Heart left ventricle (tissue), 16 donors: ENCODE measurements at regions not wholly inside any gene's neighbourhood (a gene's known extent, or its start where the extent isn't known, plus 50 kb on each side); places are given as distances from the start of the nearest gene placed in this dataset.

ENCODE experiments used
- ATAC-seq, 4 donors: fragments of 200-7000 bp; cut with Tn5 transposase; one replicate each; pipeline ENCODE4 v1.9.1; 2020 to 2022; ENCODE audit warnings: moderate library complexity in 4 of 4, mild to moderate bottlenecking in 3 of 4, moderate number of reproducible peaks in 1 of 4
- DNase-seq, 5 donors: peaks; one replicate each; pipeline ENCODE4 v3.0.0-alpha.2; 2020
- H3K27ac ChIP-seq, 12 donors: fragments of 200-600 bp; sonication (generic) in 4 of 12; one replicate each; pipeline versions ENCODE4 v1.5.0 to v1.8.0; 2016 to 2022; ENCODE audit warnings: mild to moderate bottlenecking in 2 of 12
- H3K27me3 ChIP-seq, 9 donors: fragments of 200-600 bp; sonication (generic) in 2 of 9; one replicate each; pipeline versions ENCODE4 v1.5.1 to v1.8.0; 2016 to 2022; ENCODE audit warnings: mild to moderate bottlenecking in 3 of 9
- H3K36me3 ChIP-seq, 9 donors: fragments of 200-600 bp; sonication (generic) in 2 of 9; one replicate each; pipeline versions ENCODE4 v1.5.0 to v1.8.0; 2018 to 2022; ENCODE audit warnings: mild to moderate bottlenecking in 2 of 9
- H3K4me1 ChIP-seq, 12 donors: fragments of 200-600 bp; sonication (generic) in 4 of 12; one replicate each; pipeline versions ENCODE4 v1.5.0 to v1.8.0; 2016 to 2022; ENCODE audit warnings: mild to moderate bottlenecking in 3 of 12
- H3K4me3 ChIP-seq, 12 donors: fragments of 200-600 bp; sonication (generic) in 4 of 12; one replicate each; pipeline versions ENCODE4 v1.5.0 to v1.8.0; 2017 to 2022; ENCODE audit warnings: mild to moderate bottlenecking in 9 of 12, moderate library complexity in 4 of 12
- H3K9me3 ChIP-seq, 12 donors: fragments of 200-600 bp; sonication (generic) in 4 of 12; one replicate each; pipeline versions ENCODE4 v1.5.0 to v1.8.0; 2016 to 2022; ENCODE audit warnings: mild to moderate bottlenecking in 1 of 12
- CTCF ChIP-seq, 12 donors: fragments of 200-600 bp; sonication (generic) in 4 of 12; IDR thresholded peaks; one replicate each; pipeline versions ENCODE4 v1.5.0 to v1.8.0; 2018 to 2022; ENCODE audit warnings: antibody characterized with exemption in 12 of 12, mild to moderate bottlenecking in 5 of 12
- POLR2A ChIP-seq, 2 donors: fragments of 450-650 bp; IDR thresholded peaks; one replicate each; pipeline ENCODE4 v1.6.1; 2017; ENCODE audit warnings: antibody characterized with exemption in 2 of 2, mild to moderate bottlenecking in 2 of 2, moderate library complexity in 2 of 2
- WGBS, 4 donors: extraction: QIAGEN DNeasy Blood & Tissue Kit in 2 of 4; methylation state at CpG; one replicate each; pipeline versions ENCODE4 v1.1.5 to v1.1.7; 2013 to 2018; 5-methylcytosine and 5-hydroxymethylcytosine counted together
- intact Hi-C, 10 donors: fragments of 100-400 bp; cut with DNase I; formaldehyde crosslinking; loops; one replicate each; pipeline versions ENCODE4 v1.11.1 to v1.14.2; 2022
- donor health status: ischemic (EF 13 %, LVEDD 7.1; RV severe dilation, severe dysfunction).
- donor health status: healthy with polysubstance abuse.
- donor health status: DM: no; HTN: yes; CAD: no.
- donor health status: DM: no; HTN: no; CAD: no.
- donor health status: ischemic (EF 25% LVEDD 6.9; RV normal size, moderate dysfunction).
- donor health status: ischemic (EF 25% LVEDD 5.7; RV mildly dilated, moderate dysfunction).
- donor health status: healthy.
- donor health status: DM: yes; HTN: yes; CAD: no.
- donor health status: ischemic (EF 35%, LVEDD 5.7; RV mildly dilated, moderate dysfunction).
- donor health status: nonischemic (EF 11% LVEDD 7.7; RV severe dilation, severe dysfunction).
- donor health status: DM: yes; HTN: yes; CAD: no.
- donor health status: PGD.
- donor health status: ischemic (EF 29% LVEDD 5.4; RV normal size, mild dysfunction).
- donor health status: nonischemic (EF 23%, LVEDD 6.1; RV moderate dilation, normal function).

DNA sequence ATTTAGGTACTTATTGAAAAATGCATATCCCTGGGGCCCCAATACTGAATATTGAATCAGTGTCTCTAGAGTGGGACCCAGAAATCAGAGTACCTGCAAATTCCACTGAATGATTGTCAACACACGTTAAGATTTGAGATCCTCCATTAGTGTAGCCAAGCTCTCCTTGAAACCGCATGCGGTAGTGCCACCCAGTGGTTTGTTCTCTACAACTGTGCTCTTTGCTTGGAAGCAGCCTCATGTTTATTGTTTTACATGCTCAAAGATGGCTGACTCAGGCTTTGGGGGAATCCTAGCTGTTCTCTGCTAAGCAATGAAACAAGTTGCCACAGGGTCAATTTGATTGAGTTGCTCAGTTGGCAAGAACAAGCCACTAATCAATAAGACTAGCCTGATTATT is 340.2 kb upstream of the CELF2 start:
- ATAC-seq (peak; percentile 42 to 92 (median 88)), DNase-seq (peak; percentile 55 to 72 (median 67))
- Histone ChIP-seq H3K36me3 (no peaks in the 10 kb centered on the region), H3K27me3 (no peaks in the 10 kb centered on the region), H3K9me3 (peaks cover 0 to 23% (median 11%) of the 10 kb centered on the region in 12 donors), H3K4me1 (no peaks in the 10 kb centered on the region), H3K4me3 (no peak overlapping the region), H3K27ac (no peak overlapping the region)
- whole genome bisulfite sequencing, 4 donors, result 45 to 66% (median 57%) methylated on average over 3 of the region's 3 CpGs
- intact Hi-C loops, result loop anchor here in 9 of 10 donors (1.0 to 10.0 kb wide), 6 partner anchors 443 to 1343 kb away; no protein-coding TSS in a partner anchor
- peak; percentile 46 to 73 (median 64) for TF ChIP-seq CTCF (IDR thresholded peaks at IDR 0.05)
- no peak for TF ChIP-seq POLR2A (IDR thresholded peaks at IDR 0.05)

- H3K4me3 ChIP-seq, result no peak overlapping the region
- no peaks in the 10 kb centered on the region for H3K36me3 ChIP-seq
- peaks cover 0 to 7% (median 0%) of the 10 kb centered on the region in 12 donors for H3K9me3 ChIP-seq
- ATAC-seq (no peak), DNase-seq (no peak)
- H3K27me3 ChIP-seq, result no peaks in the 10 kb centered on the region
- no peak overlapping the region for H3K27ac ChIP-seq
- 64 to 92% (median 74%) methylated on average over 5 of the region's 5 CpGs for WGBS, 4 donors
- TF ChIP-seq POLR2A (IDR thresholded peaks at IDR 0.05) (no peak), CTCF (IDR thresholded peaks at IDR 0.05) (no peak)
- no peaks in the 10 kb centered on the region for H3K4me1 ChIP-seq
- intact Hi-C loops, result loop anchor here in 1 of 10 donors (5.0 kb wide), 1 partner anchor 448 kb away; no protein-coding TSS in a partner anchor
These were observed 337.2 kb upstream of the CELF2 start for GRCh38 chr10:10680496-10680895.

DNA sequence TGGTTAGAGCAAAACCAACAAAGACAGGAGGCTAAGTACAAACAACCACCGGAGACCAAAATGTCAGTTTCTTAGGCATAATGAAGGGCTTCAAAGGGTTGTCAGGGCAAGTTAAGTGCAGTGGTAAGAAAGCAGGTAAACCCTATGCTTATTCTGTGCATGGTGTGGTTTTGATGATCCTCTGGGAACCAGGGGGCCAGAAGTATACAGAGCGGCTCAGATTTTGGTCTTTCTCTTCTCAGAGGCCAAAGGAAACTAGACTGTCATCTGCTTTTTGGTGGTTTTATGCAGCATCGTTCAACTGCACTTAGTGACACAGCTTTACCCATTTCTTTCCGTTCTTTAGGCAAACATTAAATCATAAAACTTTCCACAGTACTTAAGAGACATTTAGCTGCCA is 332.7 kb upstream of the CELF2 start:
- Histone ChIP-seq H3K36me3 (no peaks in the 10 kb centered on the region), H3K9me3 (peaks cover 0 to 3% (median 0%) of the 10 kb centered on the region in 12 donors), H3K27me3 (no peaks in the 10 kb centered on the region), H3K4me3 (no peak overlapping the region), H3K27ac (no peak overlapping the region), H3K4me1 (no peaks in the 10 kb centered on the region)
- TF ChIP-seq CTCF (IDR thresholded peaks at IDR 0.05) (no peak), POLR2A (IDR thresholded peaks at IDR 0.05) (no peak)
- DNase-seq (no peak), ATAC-seq (no peak)
- WGBS, 4 donors, result 89 to 99% (median 95%) methylated on average over 4 of the region's 4 CpGs
- intact Hi-C loops, result loop anchor here in 1 of 10 donors (5.0 kb wide), 1 partner anchor 453 kb away; no protein-coding TSS in a partner anchor

GRCh38 chr10:10685566-10685965 is 332.1 kb upstream of the CELF2 start:
- intact Hi-C loops, result no loop called here
- no peak for DNase-seq
- WGBS, 4 donors, result 85 to 97% (median 90%) methylated on average over 1 of the region's 1 CpG

GRCh38 chr10:10687751-10688150 is 329.9 kb upstream of the CELF2 start:
- Histone ChIP-seq H3K27ac (no peak overlapping the region), H3K27me3 (no peaks in the 10 kb centered on the region), H3K9me3 (peaks cover 0 to 3% (median 0%) of the 10 kb centered on the region in 12 donors), H3K36me3 (no peaks in the 10 kb centered on the region), H3K4me1 (no peaks in the 10 kb centered on the region), H3K4me3 (no peak overlapping the region)
- ATAC-seq, result no peak
- 87 to 93% (median 90%) methylated on average over 4 of the region's 4 CpGs for WGBS, 4 donors
- TF ChIP-seq CTCF (IDR thresholded peaks at IDR 0.05) (no peak), POLR2A (IDR thresholded peaks at IDR 0.05) (no peak)
- no peak for DNase-seq
- intact Hi-C loops, result no loop called here

More at GRCh38 chr10:10685566-10685965, 332.1 kb upstream of the CELF2 start:
- H3K27me3 ChIP-seq, result no peaks in the 10 kb centered on the region
- H3K36me3 ChIP-seq, result no peaks in the 10 kb centered on the region
- ATAC-seq, result no peak
- TF ChIP-seq POLR2A (IDR thresholded peaks at IDR 0.05), result no peak
- no peaks in the 10 kb centered on the region for H3K4me1 ChIP-seq
- peaks cover 0 to 3% (median 0%) of the 10 kb centered on the region in 12 donors for H3K9me3 ChIP-seq
- H3K27ac ChIP-seq, result no peak overlapping the region
- no peak overlapping the region for H3K4me3 ChIP-seq
